ENCODE measurements at regions not wholly inside any gene's neighbourhood (a gene's known extent, or its start where the extent isn't known, plus 50 kb on each side); places are given as distances from the start of the nearest gene placed in this dataset.

GRCh38 chrX:110965409-110966090, 130.4 kb upstream of the PAK3 start:
- no peak overlapping the region for H3K27ac ChIP-seq (ENCODE audit: insufficient read depth, low read depth, low read length)
- dilution Hi-C loops (cut with MboI; ENCODE audit: extremely low pct_ligation_motif_present, low sequenced_read_pairs), result no loop called here
- H3K36me3 ChIP-seq (ENCODE audit: control insufficient read depth in 2 of 2, extremely low read depth in 1 of 2, insufficient read depth in 2 of 2, low read length in 2 of 2), result no peaks in the 10 kb centered on the region
- H3K4me2 ChIP-seq (ENCODE audit: insufficient read depth, low read length), result no peak overlapping the region
- no peak for DNase-seq (ENCODE audit: low read depth, low spot score)
- no peaks in the 10 kb centered on the region for H3K27me3 ChIP-seq (ENCODE audit: control insufficient read depth in 2 of 2, insufficient read depth in 2 of 2, low read length in 2 of 2)
- ChIA-PET POLR2A (no interaction called here), CTCF (no interaction called here)
- H3K9me1 ChIP-seq (replicated peaks; ENCODE audit: control insufficient read depth, extremely low read depth, insufficient read depth, low read length), result no peaks in the 10 kb centered on the region
- no peak overlapping the region for H3K4me3 ChIP-seq (replicated peaks in 1 of 3; ENCODE audit: insufficient read depth in 1 of 3, low read depth in 1 of 3, low read length in 3 of 3)
- no peaks in the 10 kb centered on the region for H3K9me3 ChIP-seq (replicated peaks; ENCODE audit: control insufficient read depth, insufficient read depth, low read length)
- TF ChIP-seq CTCF (IDR thresholded peaks at IDR 0.05; ENCODE audit: extremely low read depth in 1 of 2, insufficient read depth in 1 of 2, low read depth in 1 of 2, low read length in 2 of 2), result no peak
- TF ChIP-seq MYC (IDR thresholded peaks at IDR 0.05; ENCODE audit: low read depth, low read length), result no peak
- no peak for TF ChIP-seq JUN (IDR thresholded peaks at IDR 0.05; ENCODE audit: borderline replicate concordance, insufficient read depth, insufficient read length, low read depth)
- TF ChIP-seq EZH2 (IDR thresholded peaks at IDR 0.05; ENCODE audit: borderline replicate concordance, low read depth, low read length, severe bottlenecking), result no peak
- no peaks in the 10 kb centered on the region for H4K20me1 ChIP-seq (replicated peaks; ENCODE audit: control insufficient read depth, extremely low read depth, insufficient read depth, low read length)
- no peaks in the 10 kb centered on the region for H3K4me1 ChIP-seq (ENCODE audit: control insufficient read depth, extremely low read depth, insufficient read depth, low read length)
- intact Hi-C loops (cut with micrococcal nuclease), result no loop called here
- FAIRE-seq, result no peak
- H2AFZ ChIP-seq (ENCODE audit: low read depth, low read length), result no peak overlapping the region
- H3K9ac ChIP-seq (replicated peaks; ENCODE audit: extremely low read depth, insufficient read depth, low read length), result no peak overlapping the region
- BruUV-seq (replicated peaks), result no TSS peak
- no peaks in the 10 kb centered on the region for H3K79me2 ChIP-seq (ENCODE audit: control insufficient read depth, insufficient read depth, low read length)

GRCh38 chrX:110964786-110965185, 131.2 kb upstream of the PAK3 start:
- Histone ChIP-seq H3K79me2 (ENCODE audit: control insufficient read depth, insufficient read depth, low read length) (no peaks in the 10 kb centered on the region), H3K9ac (replicated peaks; ENCODE audit: extremely low read depth, insufficient read depth, low read length) (no peak overlapping the region), H3K9me1 (replicated peaks; ENCODE audit: control insufficient read depth, extremely low read depth, insufficient read depth, low read length) (no peaks in the 10 kb centered on the region), H2AFZ (ENCODE audit: low read depth, low read length) (no peak overlapping the region), H3K4me2 (ENCODE audit: insufficient read depth, low read length) (no peak overlapping the region), H3K9me3 (replicated peaks; ENCODE audit: control insufficient read depth, insufficient read depth, low read length) (no peaks in the 10 kb centered on the region), H3K27me3 (ENCODE audit: control insufficient read depth in 2 of 2, insufficient read depth in 2 of 2, low read length in 2 of 2) (no peaks in the 10 kb centered on the region), H4K20me1 (replicated peaks; ENCODE audit: control insufficient read depth, extremely low read depth, insufficient read depth, low read length) (no peaks in the 10 kb centered on the region), H3K36me3 (ENCODE audit: control insufficient read depth in 2 of 2, extremely low read depth in 1 of 2, insufficient read depth in 2 of 2, low read length in 2 of 2) (no peaks in the 10 kb centered on the region), H3K27ac (ENCODE audit: insufficient read depth, low read depth, low read length) (no peak overlapping the region), H3K4me1 (ENCODE audit: control insufficient read depth, extremely low read depth, insufficient read depth, low read length) (no peaks in the 10 kb centered on the region), H3K4me3 (replicated peaks in 1 of 3; ENCODE audit: insufficient read depth in 1 of 3, low read depth in 1 of 3, low read length in 3 of 3) (no peak overlapping the region)
- DNase-seq (ENCODE audit: low read depth, low spot score) (no peak), FAIRE-seq (no peak)
- TF ChIP-seq MAX (IDR thresholded peaks at IDR 0.05; ENCODE audit: insufficient read depth, insufficient read length) (no peak), JUN (IDR thresholded peaks at IDR 0.05; ENCODE audit: borderline replicate concordance, insufficient read depth, insufficient read length, low read depth) (no peak), CTCF (IDR thresholded peaks at IDR 0.05; ENCODE audit: extremely low read depth in 1 of 2, insufficient read depth in 1 of 2, low read depth in 1 of 2, low read length in 2 of 2) (no peak), EZH2 (IDR thresholded peaks at IDR 0.05; ENCODE audit: borderline replicate concordance, low read depth, low read length, severe bottlenecking) (no peak), FOS (IDR thresholded peaks at IDR 0.05; ENCODE audit: borderline replicate concordance, insufficient read depth, low read length) (no peak), POLR2A (IDR thresholded peaks at IDR 0.05; ENCODE audit: low read depth, low read length) (no peak), MYC (IDR thresholded peaks at IDR 0.05; ENCODE audit: low read depth, low read length) (no peak), GATA2 (IDR thresholded peaks at IDR 0.05; ENCODE audit: insufficient read depth, insufficient read length, low read depth, low read length) (no peak), POLR2AphosphoS5 (IDR thresholded peaks at IDR 0.05; ENCODE audit: insufficient read depth, low read depth, low read length) (no peak)
- BruUV-seq (replicated peaks), result no TSS peak
- ChIA-PET POLR2A (no interaction called here), CTCF (no interaction called here)
- intact Hi-C loops (cut with micrococcal nuclease), result no loop called here
- dilution Hi-C loops (cut with MboI; ENCODE audit: extremely low pct_ligation_motif_present, low sequenced_read_pairs), result no loop called here

Measured in endothelial cell of umbilical vein (primary cell).